A673 (cell line): ENCODE measurements at regions not wholly inside any gene's neighbourhood (a gene's known extent, or its start where the extent isn't known, plus 50 kb on each side); places are given as distances from the start of the nearest gene placed in this dataset.

ENCODE experiments used
- BruUV-seq: library from RNA; stranded (reverse); fragments of 400-500 nt; replicated peaks from 2 replicates; lab custom pipeline; 2021; lab: Mats Ljungman, UMichigan
- CTCF ChIA-PET: fragments of 300-600 bp; sonication (Branson Sonifier 250); formaldehyde crosslinking; loops from one replicate; lab custom pipeline; 2022; ENCODE audit warnings: antibody characterized with exemption; lab: Charles Lee
- POLR2A ChIA-PET: fragments of 300-600 bp; sonication (Branson Sonifier 250); formaldehyde crosslinking; loops from one replicate; lab custom pipeline; 2022; ENCODE audit warnings: antibody characterized with exemption; ENCODE audit not compliant: low non-redundant PET; lab: Charles Lee
- DNase-seq: peaks from one replicate; pipeline ENCODE4 v3.0.0-alpha.2; 2015; ENCODE audit warnings: low spot score
- H3K27ac ChIP-seq: fragments of 200-600 bp; sonication (generic); 2 replicates; pipeline ENCODE4 v1.5.1; 2016; ENCODE audit warnings: mixed run types, low read depth, mild to moderate bottlenecking, mixed read lengths, antibody characterized with exemption, low read length; ENCODE audit not compliant: poor library complexity, severe bottlenecking
- H3K27me3 ChIP-seq: fragments of 200-600 bp; sonication (generic); replicated peaks from 2 replicates; pipeline ENCODE4 v1.6.1; 2017; ENCODE audit warnings: mixed run types, low read depth, mild to moderate bottlenecking, mixed read lengths, antibody characterized with exemption, low read length; ENCODE audit not compliant: insufficient read depth, poor library complexity
- H3K36me3 ChIP-seq: fragments of 200-600 bp; sonication (generic); 2 replicates; pipeline ENCODE4 v1.6.1; 2016; ENCODE audit warnings: mixed run types, mild to moderate bottlenecking, mixed read lengths, antibody characterized with exemption, low read length; ENCODE audit not compliant: insufficient read depth, poor library complexity, severe bottlenecking
- H3K4me1 ChIP-seq: fragments of 200-600 bp; sonication (generic); 2 replicates; pipeline ENCODE4 v1.6.1; 2017; ENCODE audit warnings: mixed run types, mild to moderate bottlenecking, mixed read lengths, antibody characterized with exemption, low read length; ENCODE audit not compliant: insufficient read depth, poor library complexity, severe bottlenecking
- H3K4me3 ChIP-seq: fragments of 200-600 bp; sonication (generic); 2 replicates; pipeline ENCODE4 v1.5.1; 2016; ENCODE audit warnings: low read depth, mixed run types, mild to moderate bottlenecking, mixed read lengths, low read length; ENCODE audit not compliant: poor library complexity, severe bottlenecking
- H3K9me3 ChIP-seq: fragments of 200-600 bp; sonication (generic); 2 replicates; pipeline ENCODE4 v1.6.1; 2016; ENCODE audit warnings: mixed run types, low read depth, mild to moderate bottlenecking, mixed read lengths, antibody characterized with exemption, low read length; ENCODE audit not compliant: poor library complexity, severe bottlenecking
- EZH2 ChIP-seq: fragments of 200-600 bp; sonication (generic); IDR thresholded peaks from 2 replicates; pipeline ENCODE4 v1.6.1; 2017; ENCODE audit warnings: borderline replicate concordance, low read depth, mild to moderate bottlenecking, mixed read lengths, antibody characterized with exemption, low read length; ENCODE audit not compliant: poor library complexity, severe bottlenecking
- intact Hi-C: fragments of 100-400 bp; cut with micrococcal nuclease; formaldehyde crosslinking; loops from one replicate; pipeline ENCODE4 v1.10.0; 2022; ENCODE audit not compliant: unreplicated experiment
- TF ChIP-seq, protein P1 (sequence below): fragments of 300-800, 200-600 bp; sonication (generic); conservative IDR thresholded peaks from 2 replicates; pipeline ENCODE4 v1.5.1; 2017; ENCODE audit warnings: low read depth, mild to moderate bottlenecking, antibody characterized with exemption, low read length, moderate library complexity, mixed read lengths

DNA sequence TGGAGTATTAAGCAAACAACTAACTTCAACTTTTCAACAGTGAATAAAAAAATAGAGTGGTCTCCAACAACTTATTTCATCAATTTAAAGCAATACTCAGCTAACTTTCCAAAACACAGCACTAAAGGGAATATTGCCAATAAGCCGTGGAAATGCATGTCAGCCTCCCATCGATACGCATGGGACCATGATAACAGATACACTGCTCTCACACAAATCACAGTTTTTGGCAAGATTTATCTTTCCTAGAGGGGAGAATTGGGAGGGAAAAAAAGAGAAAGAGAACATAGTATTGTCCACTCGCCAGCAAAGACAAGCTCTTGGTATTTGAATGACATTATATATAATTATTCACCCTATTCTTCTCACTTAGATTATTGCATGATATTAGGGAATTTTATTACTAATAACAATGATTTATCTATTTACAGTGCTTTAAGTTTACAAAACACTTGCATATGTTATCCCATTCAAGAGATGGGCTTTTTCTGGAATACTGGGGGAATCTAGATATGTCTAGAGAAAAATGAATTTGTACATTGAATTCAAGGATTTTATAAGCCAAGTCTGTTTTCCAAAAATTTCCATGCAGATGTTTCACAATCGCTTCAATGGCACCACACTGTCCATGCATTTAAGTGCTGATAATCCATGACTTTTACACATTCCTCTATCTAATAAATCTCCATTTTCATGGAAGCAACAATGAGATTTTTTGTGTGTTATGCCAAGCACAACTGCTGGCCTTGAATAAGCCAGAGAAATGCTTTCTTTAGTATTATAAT is 194.0 kb upstream of the MGMT start:
- Histone ChIP-seq H3K27me3 (no peaks in the 10 kb centered on the region), H3K36me3 (no peaks in the 10 kb centered on the region), H3K4me1 (no peaks in the 10 kb centered on the region), H3K4me3 (no peak overlapping the region), H3K9me3 (no peaks in the 10 kb centered on the region), H3K27ac (no peak overlapping the region)
- DNase-seq = no peak
- ChIA-PET POLR2A (no interaction called here), CTCF (no interaction called here)
- TF ChIP-seq, protein P1, sequence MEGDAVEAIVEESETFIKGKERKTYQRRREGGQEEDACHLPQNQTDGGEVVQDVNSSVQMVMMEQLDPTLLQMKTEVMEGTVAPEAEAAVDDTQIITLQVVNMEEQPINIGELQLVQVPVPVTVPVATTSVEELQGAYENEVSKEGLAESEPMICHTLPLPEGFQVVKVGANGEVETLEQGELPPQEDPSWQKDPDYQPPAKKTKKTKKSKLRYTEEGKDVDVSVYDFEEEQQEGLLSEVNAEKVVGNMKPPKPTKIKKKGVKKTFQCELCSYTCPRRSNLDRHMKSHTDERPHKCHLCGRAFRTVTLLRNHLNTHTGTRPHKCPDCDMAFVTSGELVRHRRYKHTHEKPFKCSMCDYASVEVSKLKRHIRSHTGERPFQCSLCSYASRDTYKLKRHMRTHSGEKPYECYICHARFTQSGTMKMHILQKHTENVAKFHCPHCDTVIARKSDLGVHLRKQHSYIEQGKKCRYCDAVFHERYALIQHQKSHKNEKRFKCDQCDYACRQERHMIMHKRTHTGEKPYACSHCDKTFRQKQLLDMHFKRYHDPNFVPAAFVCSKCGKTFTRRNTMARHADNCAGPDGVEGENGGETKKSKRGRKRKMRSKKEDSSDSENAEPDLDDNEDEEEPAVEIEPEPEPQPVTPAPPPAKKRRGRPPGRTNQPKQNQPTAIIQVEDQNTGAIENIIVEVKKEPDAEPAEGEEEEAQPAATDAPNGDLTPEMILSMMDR = no peak
- TF ChIP-seq EZH2 = no peak
- no TSS peak for BruUV-seq
- intact Hi-C loops = no loop called here

DNA sequence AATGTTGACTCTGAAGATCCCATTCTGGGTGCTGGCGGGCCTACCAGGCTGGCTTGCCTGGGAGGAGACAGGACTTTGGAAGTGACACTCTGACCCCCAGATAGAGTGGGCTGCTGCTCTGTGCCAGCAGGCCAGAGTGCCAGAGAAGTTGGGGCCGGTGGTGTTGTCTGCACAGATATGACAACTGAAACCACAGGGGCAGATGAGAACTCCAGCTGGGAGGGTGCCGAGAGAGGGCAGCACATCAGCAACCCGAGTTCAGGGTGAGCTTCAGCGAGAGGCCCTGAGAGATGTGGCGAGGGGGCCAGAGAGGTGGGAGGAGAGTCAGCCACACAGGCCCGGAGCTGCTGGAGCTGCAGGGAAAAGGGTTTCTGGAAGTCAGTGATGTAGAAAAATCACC is 193.2 kb upstream of the MGMT start:
- CTCF ChIA-PET = no interaction called here
- no peak overlapping the region for H3K4me3 ChIP-seq
- no TSS peak for BruUV-seq
- no peaks in the 10 kb centered on the region for H3K9me3 ChIP-seq
- POLR2A ChIA-PET = no interaction called here
- no peaks in the 10 kb centered on the region for H3K36me3 ChIP-seq
- no peaks in the 10 kb centered on the region for H3K4me1 ChIP-seq
- no peak overlapping the region for H3K27ac ChIP-seq
- H3K27me3 ChIP-seq = no peaks in the 10 kb centered on the region
- TF ChIP-seq, protein P1 = no peak
- no peak for TF ChIP-seq EZH2
- no peak for DNase-seq
- intact Hi-C loops = no loop called here

DNA sequence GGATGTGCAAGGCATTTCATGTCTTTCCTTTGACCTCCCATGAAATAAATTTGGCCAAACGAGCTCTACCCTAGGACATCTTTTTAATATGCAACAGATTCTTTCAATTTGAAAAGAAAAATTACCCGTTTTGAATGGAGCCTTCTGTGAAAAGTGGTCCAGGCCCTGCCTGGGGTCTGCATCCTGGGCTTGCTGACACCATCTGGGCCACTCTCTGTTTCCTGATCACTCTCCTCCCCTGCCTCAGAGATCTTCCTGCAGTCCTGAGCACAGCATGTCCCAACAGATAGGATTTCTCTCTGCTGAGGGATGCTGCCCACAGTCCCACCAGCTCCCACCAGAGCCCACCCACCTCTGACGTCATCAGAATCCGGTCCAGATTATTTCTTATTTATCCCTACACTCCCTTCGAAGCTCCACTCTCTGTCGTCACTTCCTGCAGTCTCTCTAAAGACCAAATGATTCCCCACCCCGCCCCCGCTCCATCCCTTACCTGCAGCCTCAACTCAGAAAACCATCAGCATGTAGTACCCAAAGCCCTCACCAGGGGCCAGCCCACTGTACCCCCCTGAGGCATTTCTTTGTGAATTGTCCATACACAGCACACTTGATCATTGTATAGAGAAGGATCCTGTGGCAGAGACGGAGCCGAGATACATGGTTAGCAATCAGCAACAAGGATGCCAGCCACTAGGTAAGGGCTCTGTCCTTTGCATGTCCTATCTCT is 192.1 kb upstream of the MGMT start:
- Histone ChIP-seq H3K4me3 (no peak overlapping the region), H3K27me3 (no peaks in the 10 kb centered on the region), H3K27ac (no peak overlapping the region), H3K9me3 (no peaks in the 10 kb centered on the region), H3K4me1 (peaks cover 6% of the 10 kb centered on the region), H3K36me3 (no peaks in the 10 kb centered on the region)
- BruUV-seq = no TSS peak
- POLR2A ChIA-PET = no interaction called here
- intact Hi-C loops = no loop called here
- peak; percentile 37 for DNase-seq
- TF ChIP-seq EZH2 = no peak
- TF ChIP-seq, protein P1 = peak; percentile 31; the same call in 1 of the 2 replicates
- CTCF ChIA-PET = interaction anchor here (0.6 kb wide), 1 partner anchor 572 kb away, joined by 3 read pairs; no protein-coding TSS in a partner anchor
